Mesenchymal stem cell (in vitro differentiated cells and primary cell): ENCODE measurements at regions not wholly inside any gene's neighbourhood (a gene's known extent, or its start where the extent isn't known, plus 50 kb on each side); places are given as distances from the start of the nearest gene placed in this dataset.
"Not testable (repeated sequence)": the region's sequence is repeated elsewhere in the genome, so short reads cannot be mapped to it uniquely, and the experiment has no call there.

Experiments
- DNase-seq: peaks from one replicate; pipeline ENCODE4 v3.0.0-alpha.2; 2013
- H2AFZ ChIP-seq: one replicate; pipeline ENCODE4 v1.6.1; 2013; ENCODE audit warnings: low read depth, mild to moderate bottlenecking, control low read depth, inconsistent platforms, low read length, moderate library complexity
- H2AK5ac ChIP-seq: 2 replicates; pipeline ENCODE4 v1.6.1; 2013; ENCODE audit warnings: low read length, moderate library complexity, mild to moderate bottlenecking, inconsistent platforms; ENCODE audit not compliant: severe bottlenecking
- H2BK120ac ChIP-seq: one replicate; pipeline ENCODE4 v1.6.1; 2013; ENCODE audit warnings: low read depth, mild to moderate bottlenecking, inconsistent platforms, low read length, moderate library complexity
- H2BK12ac ChIP-seq, 2 experiments: one replicate each; pipeline ENCODE4 v1.6.1; 2013; ENCODE audit warnings: inconsistent platforms in 2 of 2, low read length in 2 of 2, mild to moderate bottlenecking in 2 of 2, moderate library complexity in 2 of 2, control low read depth in 1 of 2
- H2BK15ac ChIP-seq: one replicate; pipeline ENCODE4 v1.6.1; 2013; ENCODE audit warnings: mild to moderate bottlenecking, low read depth, inconsistent platforms; ENCODE audit not compliant: poor library complexity, severe bottlenecking
- H2BK5ac ChIP-seq: 2 replicates; pipeline ENCODE4 v1.6.1; 2013; ENCODE audit warnings: low read depth, mild to moderate bottlenecking, low read length, control low read depth, inconsistent platforms; ENCODE audit not compliant: poor library complexity, severe bottlenecking
- H3K14ac ChIP-seq, 2 experiments: one replicate each; pipeline ENCODE4 v1.6.1; 2013; ENCODE audit warnings: inconsistent platforms in 2 of 2, low read length in 2 of 2, control low read depth in 1 of 2, mild to moderate bottlenecking in 1 of 2, moderate library complexity in 1 of 2
- H3K18ac ChIP-seq, 2 experiments: one replicate each; pipeline ENCODE4 v1.6.1; 2013; ENCODE audit warnings: inconsistent platforms in 2 of 2, low read length in 2 of 2, control low read depth in 1 of 2, low read depth in 1 of 2, mild to moderate bottlenecking in 1 of 2
- H3K23ac ChIP-seq, 2 experiments: one replicate each; pipeline ENCODE4 v1.6.1; 2013; ENCODE audit warnings: inconsistent platforms in 2 of 2, low read length in 2 of 2, mild to moderate bottlenecking in 2 of 2, moderate library complexity in 2 of 2, control low read depth in 1 of 2
- H3K27ac ChIP-seq: 2 replicates; pipeline ENCODE4 v1.5.1; 2013; ENCODE audit warnings: mild to moderate bottlenecking, moderate library complexity, low read length, control low read depth, inconsistent platforms; ENCODE audit not compliant: poor library complexity, severe bottlenecking
- H3K27me3 ChIP-seq, 2 experiments: 2 replicates each; pipeline versions ENCODE4 v1.6.1 to v1.7.0; 2013; ENCODE audit warnings: low read length in 2 of 2, mild to moderate bottlenecking in 2 of 2, moderate library complexity in 2 of 2, control low read depth in 1 of 2, inconsistent platforms in 1 of 2; ENCODE audit not compliant: control insufficient read depth in 1 of 2, insufficient read depth in 1 of 2
- H3K36me3 ChIP-seq, 2 experiments: 2 replicates each; pipeline versions ENCODE4 v1.6.1 to v1.7.0; 2013; ENCODE audit warnings: low read length in 2 of 2, control low read depth in 1 of 2, inconsistent platforms in 1 of 2, low read depth in 1 of 2, mild to moderate bottlenecking in 1 of 2; ENCODE audit not compliant: insufficient read depth in 2 of 2, control insufficient read depth in 1 of 2
- H3K4ac ChIP-seq, 2 experiments: one replicate each; pipeline ENCODE4 v1.6.1; 2013; ENCODE audit warnings: inconsistent platforms in 2 of 2, low read length in 2 of 2, mild to moderate bottlenecking in 2 of 2, moderate library complexity in 2 of 2, control low read depth in 1 of 2, low read depth in 1 of 2
- H3K4me1 ChIP-seq: 2 replicates; pipeline ENCODE4 v1.6.1; 2013; ENCODE audit warnings: low read depth, low read length, control low read depth; ENCODE audit not compliant: control insufficient read depth, insufficient read depth
- H3K4me2 ChIP-seq: 2 replicates; pipeline ENCODE4 v1.6.1; 2013; ENCODE audit warnings: low read length, mild to moderate bottlenecking, inconsistent platforms; ENCODE audit not compliant: poor library complexity, severe bottlenecking
- H3K4me3 ChIP-seq, 2 experiments: 2 replicates each; pipeline versions ENCODE4 v1.5.1 to v1.7.0; 2013; ENCODE audit warnings: low read length in 2 of 2, mild to moderate bottlenecking in 2 of 2, control low read depth in 1 of 2, low read depth in 1 of 2; ENCODE audit not compliant: insufficient read depth in 1 of 2
- H3K79me1 ChIP-seq: replicated peaks from 2 replicates; pipeline ENCODE4 v1.6.1; 2013; ENCODE audit warnings: mild to moderate bottlenecking, control low read depth, low read length, inconsistent platforms; ENCODE audit not compliant: poor library complexity, severe bottlenecking
- H3K9ac ChIP-seq: 2 replicates; pipeline ENCODE4 v1.7.0; 2013; ENCODE audit warnings: mild to moderate bottlenecking, low read length, moderate library complexity
- H3K9me3 ChIP-seq: 2 replicates; pipeline ENCODE4 v1.7.0; 2013; ENCODE audit warnings: mild to moderate bottlenecking, low read length; ENCODE audit not compliant: control insufficient read depth
- H4K8ac ChIP-seq: one replicate; pipeline ENCODE4 v1.6.1; 2013; ENCODE audit warnings: inconsistent platforms, mild to moderate bottlenecking, low read length, moderate library complexity
- H4K91ac ChIP-seq: one replicate; pipeline ENCODE4 v1.6.1; 2013; ENCODE audit warnings: mild to moderate bottlenecking, low read length, inconsistent platforms
- WGBS: methylation state at CpG from one replicate; pipeline ENCODE4 v1.1.7; 2013; ENCODE audit warnings: mixed read lengths; 5-methylcytosine and 5-hydroxymethylcytosine counted together

GRCh38 chr20:16865406-16865805, 117.2 kb downstream of the OTOR start:
- Histone ChIP-seq H2BK120ac (no peak overlapping the region), H3K23ac (no peak overlapping the region), H3K18ac (no peak overlapping the region), H3K4me2 (no peak overlapping the region), H3K9ac (no peak overlapping the region), H2AK5ac (no peak overlapping the region), H3K27me3 (no peaks in the 10 kb centered on the region), H3K79me1 (no peaks in the 10 kb centered on the region), H3K14ac (no peak overlapping the region), H2BK15ac (no peak overlapping the region), H4K91ac (no peak overlapping the region), H2BK5ac (no peak overlapping the region), H3K4ac (no peak overlapping the region), H3K27ac (no peak overlapping the region), H3K9me3 (no peaks in the 10 kb centered on the region), H3K4me3 (no peak overlapping the region), H3K36me3 (no peaks in the 10 kb centered on the region), H4K8ac (no peak overlapping the region), H2BK12ac (no peak overlapping the region), H3K4me1 (no peaks in the 10 kb centered on the region), H2AFZ (no peak overlapping the region)
- 89% methylated on average over 1 of the region's 2 CpGs for WGBS
- DNase-seq: no peak

- H3K4me2 ChIP-seq: not testable (repeated sequence)
Observed at GRCh38 chr20:16873124-16873523, 125.0 kb downstream of the OTOR start.

GRCh38 chr20:16877053-16877554, 128.9 kb downstream of the OTOR start:
- Histone ChIP-seq H2AFZ (no peak overlapping the region), H4K91ac (no peak overlapping the region), H3K4me2 (no peak overlapping the region), H3K27me3 (no peaks in the 10 kb centered on the region), H2BK5ac (no peak overlapping the region), H3K9ac (no peak overlapping the region), H3K4me1 (no peaks in the 10 kb centered on the region), H3K18ac (no peak overlapping the region), H3K79me1 (no peaks in the 10 kb centered on the region), H3K14ac (no peak overlapping the region), H3K4ac (no peak overlapping the region), H3K23ac (no peak overlapping the region), H2BK12ac (no peak overlapping the region), H2BK15ac (no peak overlapping the region), H2BK120ac (no peak overlapping the region), H2AK5ac (no peak overlapping the region), H3K36me3 (no peaks in the 10 kb centered on the region), H3K4me3 (no peak overlapping the region), H4K8ac (no peak overlapping the region), H3K27ac (no peak overlapping the region), H3K9me3 (no peaks in the 10 kb centered on the region)
- WGBS: 29% methylated on average over 2 of the region's 2 CpGs
- no peak for DNase-seq

More at GRCh38 chr20:16873124-16873523, 125.0 kb downstream of the OTOR start:
- not testable (repeated sequence) for H3K18ac ChIP-seq, H2BK12ac ChIP-seq, H3K4me1 ChIP-seq, H4K8ac ChIP-seq, H3K27me3 ChIP-seq, H3K14ac ChIP-seq, H2BK5ac ChIP-seq, H2BK120ac ChIP-seq, H3K4ac ChIP-seq, H3K79me1 ChIP-seq, H3K4me3 ChIP-seq, H2AK5ac ChIP-seq, H3K23ac ChIP-seq, DNase-seq, H2BK15ac ChIP-seq, H3K27ac ChIP-seq, H3K36me3 ChIP-seq, H3K9ac ChIP-seq, H4K91ac ChIP-seq, H3K9me3 ChIP-seq, H2AFZ ChIP-seq
- 95% methylated on average over 3 of the region's 4 CpGs for WGBS

GRCh38 chr20:16885746-16886145, 137.6 kb downstream of the OTOR start:
- no peak overlapping the region for H2BK15ac ChIP-seq
- H4K91ac ChIP-seq: no peak overlapping the region
- no peaks in the 10 kb centered on the region for H3K36me3 ChIP-seq
- no peak for DNase-seq
- H2BK120ac ChIP-seq: no peak overlapping the region
- H3K79me1 ChIP-seq: no peaks in the 10 kb centered on the region
- no peak overlapping the region for H2BK5ac ChIP-seq
- no peak overlapping the region for H2AK5ac ChIP-seq
- H2AFZ ChIP-seq: no peak overlapping the region
- no peak overlapping the region for H3K14ac ChIP-seq
- H4K8ac ChIP-seq: no peak overlapping the region
- H3K4me1 ChIP-seq: no peaks in the 10 kb centered on the region
- no peak overlapping the region for H3K4ac ChIP-seq
- H3K18ac ChIP-seq: no peak overlapping the region
- no peaks in the 10 kb centered on the region for H3K27me3 ChIP-seq
- no peak overlapping the region for H3K23ac ChIP-seq
- H2BK12ac ChIP-seq: no peak overlapping the region
- no peak overlapping the region for H3K4me2 ChIP-seq
- H3K4me3 ChIP-seq: no peak overlapping the region
- H3K9ac ChIP-seq: no peak overlapping the region
- peaks cover 17% of the 10 kb centered on the region for H3K9me3 ChIP-seq
- H3K27ac ChIP-seq: no peak overlapping the region
